Stimulated activated CD8-positive, alpha-beta memory T cell treated with anti-CD3 and anti-CD28 coated beads, Interleukin-4, amount 100 ng/mL, for 48 hours (primary cell): ENCODE measurements at regions not wholly inside any gene's neighbourhood (a gene's known extent, or its start where the extent isn't known, plus 50 kb on each side); places are given as distances from the start of the nearest gene placed in this dataset.
"Not testable (repeated sequence)": the region's sequence is repeated elsewhere in the genome, so short reads cannot be mapped to it uniquely, and the experiment has no call there.

ENCODE experiments used
- DNase-seq: peaks from one replicate; pipeline ENCODE4 v3.0.0-alpha.2; 2020

- DNase-seq: no peak
Observed at GRCh38 chr4:155590796-155591585, 75.7 kb upstream of the GUCY1A1 start.

DNA sequence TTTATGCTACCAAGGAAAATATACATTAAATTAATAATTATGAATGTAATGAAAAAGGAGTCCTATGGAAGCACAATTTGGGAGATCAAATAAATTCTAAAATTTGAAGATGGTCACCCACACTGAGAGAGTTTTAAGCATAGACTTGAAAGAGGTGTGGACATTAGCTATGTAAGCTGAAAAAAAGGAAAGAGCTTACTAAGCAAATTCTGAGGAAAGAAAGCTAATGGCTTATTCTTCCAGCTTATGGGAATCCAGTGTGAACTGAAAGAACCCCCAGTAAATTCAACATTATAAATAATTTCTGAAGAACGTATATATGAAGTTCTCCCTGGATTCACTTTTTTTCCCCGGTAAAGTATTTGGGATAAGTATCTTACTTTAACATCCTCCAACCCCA, 78.2 kb upstream of the GUCY1A1 start:
- DNase-seq: no peak

- DNase-seq: no peak
Observed at GRCh38 chr4:155587766-155588165, 78.9 kb upstream of the GUCY1A1 start.

GRCh38 chr4:155582971-155583437, 83.6 kb upstream of the GUCY1A1 start:
- no peak for DNase-seq

DNA sequence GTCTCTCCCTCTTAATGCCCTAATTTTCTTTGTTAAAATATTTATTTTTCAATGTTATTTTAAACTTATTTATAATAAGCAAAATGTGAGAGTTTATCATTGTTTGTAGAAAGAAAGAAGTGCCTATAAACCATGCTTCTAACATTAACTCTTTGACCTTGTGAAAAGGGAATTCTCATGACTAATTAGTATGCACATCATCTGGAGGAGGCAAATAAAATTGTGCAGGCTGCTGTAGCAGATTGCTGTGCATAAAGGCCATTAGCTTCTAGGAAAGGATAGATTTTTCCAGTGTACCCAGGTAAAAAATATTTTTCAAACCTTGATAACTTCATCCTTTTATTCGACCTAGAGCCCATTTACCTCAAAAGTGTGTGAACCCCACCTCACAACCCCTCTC, 84.6 kb upstream of the GUCY1A1 start:
- DNase-seq: no peak

GRCh38 chr4:155578726-155579370, 87.8 kb upstream of the GUCY1A1 start:
- DNase-seq: no peak

DNA sequence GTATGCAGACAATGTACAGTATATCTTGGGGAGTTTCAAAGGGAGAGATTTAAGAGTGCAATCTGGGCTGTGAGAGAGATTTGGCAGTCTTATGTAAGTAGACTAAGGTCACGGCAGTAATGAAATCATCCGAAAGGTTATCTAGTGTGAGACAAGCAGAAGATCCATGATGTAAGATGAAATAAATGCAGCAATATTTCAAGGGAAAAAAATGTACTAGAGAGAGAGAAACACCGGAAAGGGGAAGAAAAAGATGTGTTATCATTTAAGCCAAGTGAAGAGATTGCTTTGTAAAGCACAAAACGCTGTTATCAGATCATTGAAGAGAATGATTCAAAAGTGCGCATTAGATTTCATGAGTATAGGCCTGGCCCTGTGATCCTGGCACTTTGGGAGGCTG, 88.4 kb upstream of the GUCY1A1 start:
- no peak for DNase-seq

DNA sequence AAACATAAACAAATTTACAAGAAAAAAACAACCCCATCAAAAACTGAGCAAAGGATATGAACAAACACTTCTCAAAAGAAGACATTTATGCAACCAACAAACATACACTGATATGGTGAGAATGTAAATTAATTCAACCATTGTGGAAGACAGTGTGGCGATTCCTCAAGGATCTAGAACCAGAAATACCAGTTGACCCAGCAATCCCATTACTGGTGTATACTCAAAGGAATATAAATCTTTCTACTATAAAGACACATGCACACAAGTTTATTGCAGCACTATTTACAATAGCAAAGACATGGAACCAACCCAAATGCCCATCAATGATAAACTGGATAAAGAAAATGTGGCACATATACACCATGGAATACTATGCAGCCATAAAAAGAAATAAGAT, 92.3 kb upstream of the GUCY1A1 start:
- not testable (repeated sequence) for DNase-seq

- no peak for DNase-seq
Observed at GRCh38 chr4:155573126-155573525, 93.5 kb upstream of the GUCY1A1 start.

GRCh38 chr4:155572106-155572703, 94.4 kb upstream of the GUCY1A1 start:
- DNase-seq: no peak

DNA sequence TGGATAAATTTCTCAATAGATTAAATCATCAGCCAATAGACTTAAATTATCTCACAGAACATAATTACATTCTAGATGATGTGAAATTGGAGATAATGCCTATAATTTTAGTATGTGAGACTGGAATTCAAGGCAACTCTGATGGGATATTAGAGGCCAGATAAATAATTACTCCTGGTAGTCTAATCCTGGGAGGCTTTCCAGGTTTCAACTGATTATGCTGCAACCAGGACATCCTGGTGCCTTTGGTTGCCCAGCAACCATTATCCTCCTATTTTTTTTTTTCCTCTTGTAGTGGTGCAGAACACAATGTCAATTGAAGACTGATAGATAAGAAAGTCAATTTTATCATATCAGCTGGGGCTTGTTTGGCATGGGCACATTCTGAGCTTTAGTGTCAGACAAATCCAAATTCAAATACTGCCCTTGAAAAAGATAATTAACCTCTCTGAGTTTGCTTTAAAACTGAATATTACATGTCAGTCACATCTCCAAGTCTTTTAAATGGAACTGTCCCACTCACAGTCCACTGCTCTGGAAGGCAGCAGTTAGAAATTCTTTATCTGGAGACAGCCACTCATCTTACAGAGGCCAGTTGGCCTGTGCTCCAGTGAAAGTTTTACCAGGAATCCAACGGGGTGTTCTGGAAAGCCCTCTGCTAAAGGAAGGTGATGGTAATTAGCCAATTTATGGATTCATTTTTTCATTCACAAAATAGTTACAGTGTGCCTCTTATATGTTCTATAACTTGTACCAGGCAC, 95.3 kb upstream of the GUCY1A1 start:
- no peak for DNase-seq

DNA sequence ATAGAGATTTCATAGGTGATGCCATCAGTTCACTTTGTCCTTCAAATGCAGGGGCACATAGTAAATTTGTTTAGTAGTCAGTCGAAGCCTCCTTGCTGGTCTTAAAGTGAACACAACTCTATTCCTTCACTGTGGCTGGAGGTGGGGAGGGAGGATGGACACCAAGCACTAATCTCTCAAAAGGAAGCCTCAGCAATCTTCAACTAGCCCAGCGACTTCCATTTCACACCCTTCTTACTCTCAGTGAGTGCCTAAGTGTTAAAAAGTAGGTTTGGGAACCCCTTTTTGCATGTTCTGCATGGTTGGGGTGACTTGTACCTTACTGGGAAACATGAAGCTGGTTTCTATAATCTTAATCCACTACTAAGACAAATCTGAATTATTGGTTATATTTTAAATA, 96.0 kb upstream of the GUCY1A1 start:
- DNase-seq: no peak

DNA sequence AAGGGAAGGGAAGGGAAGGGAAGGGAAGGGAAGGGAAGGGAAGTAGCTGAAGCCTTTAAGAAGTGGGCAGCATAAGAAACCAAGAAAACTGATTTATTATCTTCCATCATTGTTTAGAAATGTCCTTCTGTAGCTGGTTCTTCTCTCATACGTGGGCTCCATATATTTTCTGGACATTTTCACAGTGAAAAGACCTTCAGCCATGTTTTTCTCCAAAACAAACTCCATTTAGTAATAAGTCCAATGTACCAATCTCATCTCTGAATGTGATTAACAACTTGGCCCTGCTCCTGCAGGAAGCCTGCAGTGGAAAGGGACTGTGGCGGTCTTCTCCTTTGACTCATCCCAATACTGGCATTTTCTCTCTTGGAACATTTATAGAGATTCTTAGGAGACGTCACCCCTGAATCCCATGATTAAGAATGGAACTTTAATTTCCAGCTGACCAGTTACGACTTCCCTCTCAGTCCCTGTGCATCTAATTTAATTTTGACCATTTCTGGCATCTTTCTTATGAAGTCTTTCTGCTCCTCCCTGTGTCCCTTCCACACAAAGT, 96.6 kb upstream of the GUCY1A1 start:
- no peak for DNase-seq

DNA sequence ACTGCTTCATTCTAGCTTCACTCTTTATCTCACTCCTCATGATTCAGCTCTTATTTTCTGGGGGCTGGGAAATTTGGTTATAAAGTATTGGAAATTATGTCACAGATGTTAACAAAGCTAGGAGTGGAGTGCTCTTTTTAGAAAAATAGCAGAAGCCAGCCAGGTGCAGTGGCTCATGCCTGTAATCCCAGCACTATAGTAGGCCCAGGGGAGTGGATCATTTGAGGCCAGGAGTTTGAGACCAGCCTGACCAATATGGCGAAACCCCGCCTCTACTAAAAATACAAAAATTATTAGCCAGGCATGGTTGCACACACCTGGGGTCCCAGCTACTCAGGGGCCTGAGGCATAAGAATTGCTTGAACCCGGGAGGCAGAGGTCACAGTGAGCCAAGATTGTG, 97.2 kb upstream of the GUCY1A1 start:
- DNase-seq: no peak

DNA sequence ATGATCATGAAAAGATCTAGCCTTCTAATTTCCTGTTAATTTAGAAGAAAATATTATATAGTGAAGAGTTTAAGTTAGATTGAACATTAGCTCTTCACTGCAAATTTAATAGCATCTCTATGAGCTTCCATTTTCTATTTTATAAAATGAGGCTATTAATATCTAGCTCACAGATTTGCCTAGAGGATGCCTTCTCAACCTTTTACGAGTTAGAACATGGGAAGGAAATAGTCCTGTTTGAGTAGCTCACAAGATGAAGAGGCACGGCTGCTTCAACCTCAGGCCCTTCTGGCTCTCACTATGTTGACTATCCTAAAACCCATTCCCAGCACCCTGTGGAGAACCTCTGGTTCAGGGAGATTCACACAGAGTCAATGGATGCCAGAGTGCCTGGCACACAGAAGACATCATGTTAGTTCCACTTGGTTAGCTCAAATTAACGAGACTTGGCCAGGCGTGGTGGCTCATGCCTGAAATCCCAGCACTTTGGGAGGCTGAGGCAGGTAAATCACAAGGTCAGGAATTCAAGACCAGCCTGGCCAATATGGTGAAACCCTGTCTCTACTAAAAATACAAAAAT, 97.9 kb upstream of the GUCY1A1 start:
- DNase-seq: no peak

- no peak for DNase-seq
Observed at GRCh38 chr4:155566354-155566753, 100.3 kb upstream of the GUCY1A1 start.

DNA sequence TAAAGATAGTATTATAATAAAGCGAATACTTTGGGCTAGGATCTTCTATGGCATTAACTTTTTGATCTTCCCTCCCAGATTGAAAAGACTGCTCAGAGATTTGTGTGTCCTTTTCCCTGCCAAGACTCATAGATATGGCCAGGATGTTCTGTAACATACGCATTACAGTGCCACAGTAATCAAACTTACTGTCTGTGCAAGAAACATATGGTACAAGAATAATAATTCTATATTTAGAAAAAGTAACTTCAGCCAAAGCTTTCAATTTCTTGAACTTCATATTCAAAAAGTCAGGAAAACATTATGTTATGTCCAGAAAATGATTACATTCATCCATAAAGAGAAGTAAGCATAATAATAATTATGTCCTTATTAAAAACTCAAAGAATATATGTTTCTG, 100.9 kb upstream of the GUCY1A1 start:
- no peak for DNase-seq

GRCh38 chr4:155565330-155565729, 101.3 kb upstream of the GUCY1A1 start:
- DNase-seq: no peak

DNA sequence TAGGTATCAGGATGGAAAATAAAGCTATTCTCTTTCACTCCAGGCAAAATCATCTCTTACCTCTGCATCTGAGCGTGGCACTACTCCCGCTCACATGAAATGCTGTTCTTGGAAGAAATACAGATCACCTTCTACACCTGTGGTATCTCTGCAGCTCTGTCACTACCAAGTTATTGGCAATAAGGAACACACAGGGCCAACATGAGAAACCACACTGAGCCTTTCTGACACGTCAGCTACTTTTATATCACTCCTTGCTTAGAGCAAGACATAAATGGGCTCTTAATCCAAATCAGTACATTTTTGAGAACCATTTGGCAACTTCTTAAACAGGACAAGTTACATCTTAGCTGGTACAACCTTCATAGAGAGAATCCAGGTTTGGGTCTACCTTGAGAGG, 101.8 kb upstream of the GUCY1A1 start:
- no peak for DNase-seq

- DNase-seq: no peak
Observed at GRCh38 chr4:155564086-155564485, 102.6 kb upstream of the GUCY1A1 start.

DNA sequence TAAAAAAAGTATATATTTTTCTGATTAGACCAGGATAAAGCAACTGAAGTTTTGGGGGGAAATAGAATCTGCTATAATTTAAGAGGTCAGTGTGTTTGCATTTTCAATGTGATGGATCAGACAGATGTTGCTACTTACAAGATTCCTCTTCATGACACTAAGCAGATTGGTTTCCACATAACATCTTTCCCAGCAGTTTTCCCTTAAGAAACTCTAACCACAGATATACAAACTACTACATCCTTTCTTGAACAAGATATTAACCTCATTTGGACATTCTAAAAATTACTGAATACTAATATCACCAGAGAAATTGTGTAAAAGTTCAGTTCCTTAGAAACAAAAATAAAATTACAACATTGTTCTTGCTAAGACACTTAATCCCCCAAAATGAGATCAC, 106.7 kb upstream of the GUCY1A1 start:
- no peak for DNase-seq

DNA sequence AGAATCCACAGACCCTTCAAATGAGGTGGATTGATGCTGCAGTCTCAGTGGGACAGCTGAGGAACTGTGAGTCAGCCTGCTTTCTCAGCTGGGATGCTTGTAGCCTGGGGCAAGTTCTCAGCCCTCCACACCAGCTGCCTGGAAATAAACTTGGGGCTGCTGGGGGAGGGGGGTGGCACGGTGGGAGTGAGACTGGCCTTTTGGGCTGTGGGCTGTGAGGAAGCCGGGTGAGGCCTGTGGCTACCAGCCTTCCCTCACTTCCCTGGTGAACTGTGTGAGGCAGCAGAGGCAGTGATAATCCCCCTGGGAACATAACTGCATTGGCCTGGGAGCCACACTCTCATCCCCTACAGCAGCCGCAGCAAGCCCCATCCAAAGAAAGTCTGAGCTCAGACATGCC, 114.5 kb upstream of the GUCY1A1 start:
- no peak for DNase-seq

DNA sequence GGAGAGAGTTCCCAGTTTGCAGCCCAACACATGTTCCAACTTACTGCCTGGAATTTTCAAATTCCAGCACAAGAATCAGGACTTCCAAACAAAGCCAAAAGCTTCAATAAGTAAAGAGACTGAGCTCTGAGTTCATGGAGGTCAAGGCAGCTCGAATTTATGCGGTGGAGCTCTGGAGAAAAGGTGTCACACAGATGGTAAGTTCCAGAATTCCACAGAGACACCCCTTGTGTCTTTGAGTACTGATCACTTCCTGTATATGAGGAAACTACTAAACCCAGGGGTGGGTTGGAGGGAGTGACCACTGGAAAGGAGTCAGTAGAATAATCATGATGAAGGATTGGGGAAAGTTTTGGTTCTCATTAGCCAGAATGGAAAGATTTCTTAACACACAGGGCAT, 118.5 kb upstream of the GUCY1A1 start:
- DNase-seq: no peak
